ENCODE measurements at regions not wholly inside any gene's neighbourhood (a gene's known extent, or its start where the extent isn't known, plus 50 kb on each side); places are given as distances from the start of the nearest gene placed in this dataset.

GRCh38 chr12:59044791-59045190 lies 124.5 kb upstream of the LRIG3 start:
- Histone ChIP-seq H3K27me3 (no peaks in the 10 kb centered on the region), H3K9me3 (no peaks in the 10 kb centered on the region), H3K4me1 (ENCODE audit: control insufficient read depth in 1 of 2, insufficient read depth in 1 of 2, low read depth in 1 of 2, low read length in 1 of 2) (no peaks in the 10 kb centered on the region), H3K4me3 (ENCODE audit: low read depth in 1 of 2, low read length in 1 of 2) (no peak overlapping the region), H3K27ac (no peak overlapping the region), H3K36me3 (no peaks in the 10 kb centered on the region)
- TF ChIP-seq, protein P1, sequence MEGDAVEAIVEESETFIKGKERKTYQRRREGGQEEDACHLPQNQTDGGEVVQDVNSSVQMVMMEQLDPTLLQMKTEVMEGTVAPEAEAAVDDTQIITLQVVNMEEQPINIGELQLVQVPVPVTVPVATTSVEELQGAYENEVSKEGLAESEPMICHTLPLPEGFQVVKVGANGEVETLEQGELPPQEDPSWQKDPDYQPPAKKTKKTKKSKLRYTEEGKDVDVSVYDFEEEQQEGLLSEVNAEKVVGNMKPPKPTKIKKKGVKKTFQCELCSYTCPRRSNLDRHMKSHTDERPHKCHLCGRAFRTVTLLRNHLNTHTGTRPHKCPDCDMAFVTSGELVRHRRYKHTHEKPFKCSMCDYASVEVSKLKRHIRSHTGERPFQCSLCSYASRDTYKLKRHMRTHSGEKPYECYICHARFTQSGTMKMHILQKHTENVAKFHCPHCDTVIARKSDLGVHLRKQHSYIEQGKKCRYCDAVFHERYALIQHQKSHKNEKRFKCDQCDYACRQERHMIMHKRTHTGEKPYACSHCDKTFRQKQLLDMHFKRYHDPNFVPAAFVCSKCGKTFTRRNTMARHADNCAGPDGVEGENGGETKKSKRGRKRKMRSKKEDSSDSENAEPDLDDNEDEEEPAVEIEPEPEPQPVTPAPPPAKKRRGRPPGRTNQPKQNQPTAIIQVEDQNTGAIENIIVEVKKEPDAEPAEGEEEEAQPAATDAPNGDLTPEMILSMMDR (IDR thresholded peaks at IDR 0.05) = no peak

- TF ChIP-seq, protein P1 (IDR thresholded peaks at IDR 0.05) = no peak
- Histone ChIP-seq H3K27ac (no peak overlapping the region), H3K4me1 (ENCODE audit: control insufficient read depth in 1 of 2, insufficient read depth in 1 of 2, low read depth in 1 of 2, low read length in 1 of 2) (no peaks in the 10 kb centered on the region), H3K9me3 (no peaks in the 10 kb centered on the region), H3K4me3 (ENCODE audit: low read depth in 1 of 2, low read length in 1 of 2) (no peak overlapping the region), H3K36me3 (no peaks in the 10 kb centered on the region), H3K27me3 (no peaks in the 10 kb centered on the region)
Measured at GRCh38 chr12:59041241-59042121, 121.2 kb upstream of the LRIG3 start.

GRCh38 chr12:59040656-59041055 lies 120.4 kb upstream of the LRIG3 start:
- Histone ChIP-seq H3K27me3 (no peaks in the 10 kb centered on the region), H3K27ac (no peak overlapping the region), H3K36me3 (no peaks in the 10 kb centered on the region), H3K4me1 (ENCODE audit: control insufficient read depth in 1 of 2, insufficient read depth in 1 of 2, low read depth in 1 of 2, low read length in 1 of 2) (no peaks in the 10 kb centered on the region), H3K9me3 (no peaks in the 10 kb centered on the region), H3K4me3 (ENCODE audit: low read depth in 1 of 2, low read length in 1 of 2) (no peak overlapping the region)
- TF ChIP-seq, protein P1 (IDR thresholded peaks at IDR 0.05) = no peak

DNA sequence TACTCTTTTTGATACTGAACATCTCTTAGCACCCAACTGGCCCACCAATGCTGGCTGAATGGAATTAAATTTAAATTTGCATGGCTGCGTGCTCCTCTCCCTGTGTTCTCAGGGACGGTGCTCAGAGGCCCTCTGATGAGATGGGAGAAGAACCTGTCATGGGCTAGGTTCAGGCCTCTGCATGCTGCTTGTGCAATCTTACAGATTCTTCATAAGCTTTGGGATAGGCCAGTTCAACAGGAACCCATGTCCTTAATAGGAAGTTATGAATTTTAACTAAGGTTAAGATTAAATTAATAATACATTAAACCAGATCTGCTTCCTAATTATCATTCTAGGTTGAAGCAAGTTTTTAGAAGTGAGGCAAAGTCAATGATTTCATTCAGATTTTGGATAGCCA lies 119.7 kb upstream of the LRIG3 start:
- Histone ChIP-seq H3K27me3 (no peaks in the 10 kb centered on the region), H3K27ac (no peak overlapping the region), H3K4me1 (ENCODE audit: control insufficient read depth in 1 of 2, insufficient read depth in 1 of 2, low read depth in 1 of 2, low read length in 1 of 2) (no peaks in the 10 kb centered on the region), H3K9me3 (no peaks in the 10 kb centered on the region), H3K4me3 (ENCODE audit: low read depth in 1 of 2, low read length in 1 of 2) (no peak overlapping the region), H3K36me3 (no peaks in the 10 kb centered on the region)
- TF ChIP-seq, protein P1 (IDR thresholded peaks at IDR 0.05) = no peak

GRCh38 chr12:59039005-59039404 lies 118.7 kb upstream of the LRIG3 start:
- TF ChIP-seq, protein P1 (IDR thresholded peaks at IDR 0.05) = no peak
- Histone ChIP-seq H3K4me1 (ENCODE audit: control insufficient read depth in 1 of 2, insufficient read depth in 1 of 2, low read depth in 1 of 2, low read length in 1 of 2) (no peaks in the 10 kb centered on the region), H3K27me3 (no peaks in the 10 kb centered on the region), H3K4me3 (ENCODE audit: low read depth in 1 of 2, low read length in 1 of 2) (no peak overlapping the region), H3K27ac (no peak overlapping the region), H3K9me3 (no peaks in the 10 kb centered on the region), H3K36me3 (no peaks in the 10 kb centered on the region)
